HL-60/S4 treated with phorbol 12-myristate 13-acetate at 8.2 ng/mL for 4 days and 3 days (cell line): ENCODE measurements at regions not wholly inside any gene's neighbourhood (a gene's known extent, or its start where the extent isn't known, plus 50 kb on each side); places are given as distances from the start of the nearest gene placed in this dataset.
"Not testable (repeated sequence)": the region's sequence is repeated elsewhere in the genome, so short reads cannot be mapped to it uniquely, and the experiment has no call there.

Experiments used
- in situ Hi-C: fragments of 300-500 bp; cut with MboI; formaldehyde crosslinking; loops from 2 replicates; pipeline ENCODE4 v1.15.0; 2022; ENCODE audit warnings: low sequenced_read_pairs

DNA sequence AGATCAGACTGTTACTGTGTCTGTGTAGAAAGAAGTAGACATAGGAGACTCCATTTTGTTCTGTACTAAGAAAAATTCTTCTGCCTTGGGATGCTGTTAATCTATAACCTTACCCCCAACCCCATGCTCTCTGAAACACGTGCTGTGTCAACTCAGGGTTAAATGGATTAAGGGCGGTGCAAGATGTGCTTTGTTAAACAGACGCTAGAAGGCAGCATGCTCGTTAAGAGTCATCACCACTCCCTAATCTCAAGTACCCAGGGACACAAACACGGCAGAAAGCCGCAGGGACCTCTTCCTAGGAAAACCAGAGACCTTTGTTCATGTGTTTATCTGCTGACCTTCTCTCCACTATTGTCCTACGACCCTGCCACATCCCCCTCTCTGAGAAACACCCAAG is 137.0 kb upstream of the PROKR2 start:
- in situ Hi-C loops = not testable (repeated sequence)

DNA sequence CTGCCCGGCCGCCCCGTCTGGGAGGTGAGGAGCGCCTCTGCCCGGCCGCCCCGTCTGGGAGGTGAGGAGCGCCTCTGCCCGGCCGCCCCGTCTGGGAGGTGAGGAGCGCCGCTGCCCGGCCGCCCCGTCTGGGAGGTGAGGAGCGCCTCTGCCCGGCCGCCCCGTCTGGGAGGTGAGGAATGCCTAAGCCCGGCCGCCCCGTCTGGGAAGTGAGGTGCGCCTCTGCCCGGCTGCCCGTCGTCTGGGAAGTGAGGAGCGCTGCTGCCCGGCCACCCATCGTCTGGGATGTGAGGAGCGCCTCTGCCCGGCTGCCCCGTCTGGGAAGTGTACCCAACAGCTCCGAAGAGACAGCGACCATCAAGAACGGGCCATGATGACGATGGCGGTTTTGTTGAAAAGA is 136.6 kb upstream of the PROKR2 start:
- in situ Hi-C loops = not testable (repeated sequence)

DNA sequence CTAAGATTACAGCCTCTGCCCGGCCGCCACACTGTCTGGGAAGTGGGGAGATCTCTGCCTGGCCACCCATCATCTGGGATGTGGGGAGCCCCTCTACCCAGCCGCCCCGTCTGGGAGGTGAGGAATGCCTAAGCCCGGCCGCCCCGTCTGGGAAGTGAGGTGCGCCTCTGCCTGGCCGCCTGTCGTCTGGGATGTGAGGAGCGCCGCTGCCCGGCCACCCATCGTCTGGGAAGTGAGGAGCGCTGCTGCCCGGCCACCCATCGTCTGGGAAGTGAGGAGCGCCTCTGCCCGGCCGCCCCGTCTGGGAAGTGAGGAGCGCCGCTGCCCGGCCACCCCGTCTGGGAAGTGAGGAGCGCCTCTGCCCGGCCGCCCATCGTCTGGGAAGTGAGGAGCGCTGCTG is 135.9 kb upstream of the PROKR2 start:
- in situ Hi-C loops = not testable (repeated sequence)

DNA sequence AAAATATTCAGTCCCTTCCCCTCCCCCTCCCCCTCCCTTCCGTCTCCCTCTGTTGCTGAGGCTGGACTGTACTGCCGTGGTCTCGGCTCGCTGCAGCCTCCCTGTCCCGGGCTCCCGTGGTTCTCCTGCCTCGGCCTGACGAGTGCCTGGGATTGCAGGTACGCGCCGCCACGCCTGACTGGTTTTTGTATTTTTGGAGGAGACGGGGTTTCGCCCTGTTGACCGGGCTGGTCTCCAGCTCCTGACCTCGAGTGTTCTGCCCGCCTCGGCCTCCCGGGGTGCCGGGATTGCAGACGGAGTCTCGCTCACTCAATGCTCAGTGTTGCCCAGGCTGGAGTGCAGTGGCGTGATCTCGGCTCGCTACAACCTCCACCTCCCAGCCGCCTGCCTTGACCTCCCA is 135.5 kb upstream of the PROKR2 start:
- in situ Hi-C loops = not testable (repeated sequence)

DNA sequence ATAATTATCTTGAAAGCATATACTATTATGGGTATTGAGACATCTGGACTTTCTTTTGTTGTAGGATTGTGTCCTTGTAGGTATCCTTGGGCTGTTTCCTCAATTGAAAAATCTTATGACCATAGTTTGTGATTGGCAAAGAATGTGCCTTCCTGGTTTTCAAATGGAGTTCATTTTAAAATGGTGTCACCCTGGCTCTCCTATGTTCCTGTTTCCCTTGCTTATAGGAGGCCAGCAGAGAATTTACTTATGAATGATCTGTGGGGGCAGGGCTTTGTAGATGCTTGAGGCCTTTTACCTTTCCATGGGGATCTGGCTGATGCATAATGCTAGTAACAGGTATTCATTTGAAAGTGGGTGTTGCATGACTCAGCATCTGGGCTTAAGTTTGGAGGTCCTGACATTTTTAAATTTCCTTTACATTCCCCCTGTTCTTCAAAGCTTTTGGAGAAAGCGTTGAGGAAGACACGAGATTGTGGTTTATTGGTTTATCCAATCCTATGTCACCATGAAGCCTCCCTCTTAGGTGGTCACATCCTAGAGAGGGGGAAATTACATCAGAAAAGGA is 135.0 kb upstream of the PROKR2 start:
- in situ Hi-C loops = no loop called here

DNA sequence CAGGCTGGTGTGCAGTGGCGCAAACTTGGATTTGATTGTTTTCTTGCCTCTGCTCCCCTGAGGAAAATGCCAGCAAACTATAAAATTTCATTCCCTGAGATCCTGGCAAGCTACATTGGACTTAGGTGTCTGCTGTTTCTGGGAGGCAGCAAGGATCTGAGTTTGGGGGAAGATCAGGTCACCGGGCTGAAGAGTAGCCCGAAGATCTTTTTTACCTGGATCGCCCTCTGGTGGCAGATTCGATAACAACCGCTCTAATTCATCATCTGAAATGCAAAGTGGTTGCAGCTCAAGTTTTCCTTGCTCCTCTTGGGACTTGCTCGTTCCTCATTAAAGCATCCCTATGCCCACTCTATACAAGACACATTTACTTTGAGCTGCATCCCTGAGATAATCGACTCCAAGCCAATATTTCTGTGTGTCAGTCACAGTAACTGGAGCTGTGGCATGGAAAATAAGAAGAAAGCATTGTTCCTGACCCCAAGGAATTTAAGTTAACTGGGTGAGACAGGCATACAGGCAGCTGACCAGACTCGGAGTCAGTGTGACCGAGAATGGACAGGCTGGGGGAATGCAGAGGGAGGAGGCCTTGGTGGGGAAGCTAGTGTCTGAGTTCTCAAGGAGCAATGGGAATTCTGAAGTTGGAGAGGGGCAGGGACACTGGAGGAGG is 131.8 kb upstream of the PROKR2 start:
- in situ Hi-C loops = loop anchor here (10.0 kb wide), 1 partner anchor 244 kb away; no protein-coding TSS in a partner anchor

DNA sequence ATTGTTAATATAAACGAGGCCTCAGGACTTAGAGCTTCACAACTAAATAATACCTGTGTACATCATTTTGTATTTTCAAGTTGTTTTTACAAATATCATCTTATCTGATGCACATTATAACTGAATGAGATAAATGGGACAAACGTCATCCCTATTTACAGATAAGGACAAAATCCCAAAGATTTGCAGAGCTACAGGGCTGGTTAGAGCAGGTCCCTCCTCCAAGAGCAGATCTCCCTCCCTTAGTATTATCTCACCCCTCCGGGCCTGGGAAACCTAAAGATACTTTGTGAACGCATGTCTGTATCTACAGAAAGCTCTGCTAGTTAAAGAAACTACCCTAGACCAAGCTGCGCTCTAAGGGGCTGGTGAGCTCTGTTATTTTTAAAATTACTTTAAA is 130.4 kb upstream of the PROKR2 start:
- in situ Hi-C loops = loop anchor here (10.0 kb wide), 1 partner anchor 242 kb away; no protein-coding TSS in a partner anchor

DNA sequence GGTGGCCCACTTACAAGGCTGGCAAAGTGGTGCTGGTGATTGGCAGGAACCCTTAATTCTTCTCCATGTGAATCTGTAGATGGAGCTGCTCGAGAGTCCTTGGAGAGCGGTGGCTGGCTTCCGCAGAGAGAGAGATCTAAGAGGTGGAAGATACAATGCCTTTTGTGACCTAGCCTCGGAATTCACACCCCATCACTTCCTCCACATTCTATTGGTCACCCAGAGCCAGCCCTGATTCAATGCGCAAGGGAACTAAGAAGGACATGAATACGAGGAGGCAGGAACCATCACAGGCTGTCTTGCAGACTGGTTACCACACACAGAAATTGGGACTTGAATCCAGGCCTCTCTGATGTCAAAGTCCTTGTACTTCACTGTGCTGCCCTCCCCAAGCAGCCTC is 128.9 kb upstream of the PROKR2 start:
- in situ Hi-C loops = loop anchor here (10.0 kb wide), 1 partner anchor 241 kb away; no protein-coding TSS in a partner anchor

DNA sequence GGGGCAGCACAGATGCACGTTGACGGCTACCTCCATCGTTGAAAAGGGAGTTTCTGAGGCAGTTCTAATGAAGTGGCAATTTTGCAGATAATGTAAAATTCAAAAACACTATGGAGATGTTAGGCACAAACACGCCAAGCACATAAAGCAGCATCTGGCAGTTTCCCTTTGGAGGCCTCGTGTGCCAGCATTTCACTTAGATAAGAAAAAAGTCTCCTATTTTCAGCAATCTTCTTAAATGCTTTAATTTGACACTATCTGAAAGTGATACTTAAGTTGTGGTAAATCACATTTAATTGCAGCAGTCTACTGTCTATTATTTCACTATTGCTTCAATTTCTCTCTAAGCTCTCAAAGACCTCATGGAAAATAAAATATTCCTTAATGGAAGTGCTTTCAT is 125.3 kb upstream of the PROKR2 start:
- in situ Hi-C loops = loop anchor here (10.0 kb wide), 1 partner anchor 237 kb away; no protein-coding TSS in a partner anchor

DNA sequence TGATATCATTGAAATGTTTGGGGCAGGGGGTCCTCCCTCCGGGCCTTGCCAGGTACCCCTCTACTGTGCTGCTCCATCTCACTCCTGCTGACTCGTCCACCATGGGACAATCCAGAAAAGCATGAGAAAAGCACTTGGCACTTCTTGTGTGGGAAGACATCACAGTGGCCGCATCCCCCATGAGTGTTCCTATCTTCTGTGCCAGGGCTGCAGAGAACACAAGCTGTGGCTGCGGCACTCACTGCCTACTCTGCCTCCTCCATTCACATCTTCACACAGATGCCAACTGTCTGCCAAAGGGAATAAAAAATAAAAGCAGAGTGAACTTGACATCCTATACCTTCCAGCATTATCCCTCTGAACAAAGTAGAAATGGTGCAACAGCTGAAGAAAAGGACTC is 117.4 kb upstream of the PROKR2 start:
- in situ Hi-C loops = no loop called here

DNA sequence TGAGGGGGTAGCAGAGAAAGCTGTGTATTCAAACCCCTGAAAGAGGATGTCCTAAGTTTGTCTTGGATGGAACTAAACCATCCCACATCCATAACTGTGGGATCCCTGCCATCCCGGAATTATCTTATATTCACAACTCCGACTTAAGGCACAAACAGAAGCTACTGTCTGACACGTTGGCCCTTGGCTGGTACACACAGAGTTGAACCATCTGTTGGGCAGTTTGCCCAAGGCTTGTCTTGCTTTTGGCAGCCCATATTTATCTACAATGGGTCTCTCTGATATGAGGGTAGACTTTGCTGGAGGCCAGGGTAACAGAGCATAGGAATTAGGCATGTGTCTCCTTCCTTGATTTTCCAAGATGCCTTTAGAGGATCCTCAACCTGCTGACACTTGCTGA is 116.6 kb upstream of the PROKR2 start:
- in situ Hi-C loops = no loop called here

DNA sequence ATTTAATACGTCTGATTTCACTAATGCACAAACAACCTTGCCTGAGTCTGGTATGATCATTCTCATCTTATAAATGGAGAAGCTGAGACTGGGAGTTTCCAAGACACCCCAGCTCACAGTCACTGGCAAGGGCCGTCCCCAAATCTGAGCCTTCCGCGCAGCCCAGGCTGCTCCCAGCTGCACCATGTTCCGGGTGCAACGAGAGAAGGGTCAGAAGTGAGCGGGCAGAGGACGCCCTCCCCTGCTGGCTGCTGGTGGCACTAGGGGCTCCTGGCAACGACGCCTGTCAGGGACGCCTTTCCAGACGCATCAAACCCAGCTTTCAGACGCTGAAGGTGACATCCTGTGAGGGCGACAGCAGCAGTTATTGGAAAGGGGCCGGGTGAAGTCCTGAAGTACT is 115.3 kb upstream of the PROKR2 start:
- in situ Hi-C loops = no loop called here

DNA sequence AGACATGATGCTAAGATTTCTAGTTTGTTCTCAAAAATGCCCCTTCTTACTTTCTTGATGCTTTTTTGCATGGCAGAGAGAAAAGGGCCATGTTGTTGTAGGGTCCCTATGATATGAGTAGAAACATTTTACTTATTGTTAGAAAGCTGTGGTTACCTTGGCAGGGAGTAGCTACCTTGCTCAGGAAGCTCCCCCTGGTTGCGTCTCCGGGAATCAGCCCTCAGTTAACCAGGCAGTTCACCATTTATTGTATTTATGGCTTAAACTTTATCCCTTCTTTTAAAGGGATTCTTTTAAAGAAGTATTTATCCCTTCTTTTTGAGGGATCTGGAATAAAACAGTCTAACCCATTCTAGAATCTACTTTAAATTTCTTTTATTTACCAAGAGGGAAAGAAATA is 113.9 kb upstream of the PROKR2 start:
- in situ Hi-C loops = no loop called here

DNA sequence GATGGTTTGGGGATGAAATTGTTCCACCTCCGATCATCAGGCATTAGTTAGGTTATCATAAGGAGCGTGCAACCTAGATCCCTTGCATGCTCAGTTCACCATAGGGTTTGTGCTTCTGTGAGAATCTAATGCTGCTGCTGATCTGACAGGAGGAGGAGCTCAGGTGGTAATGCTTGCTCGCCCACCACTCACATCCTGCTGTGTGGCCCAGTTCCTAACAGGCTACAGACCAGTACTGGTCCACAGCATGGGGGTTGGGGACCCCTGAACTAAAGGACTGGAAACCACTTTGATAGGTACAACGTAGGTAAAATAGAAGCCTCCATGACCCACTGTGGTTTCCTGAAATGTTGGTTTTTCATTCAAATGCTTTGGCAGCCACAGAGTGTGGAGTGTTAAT is 109.3 kb upstream of the PROKR2 start:
- in situ Hi-C loops = no loop called here

DNA sequence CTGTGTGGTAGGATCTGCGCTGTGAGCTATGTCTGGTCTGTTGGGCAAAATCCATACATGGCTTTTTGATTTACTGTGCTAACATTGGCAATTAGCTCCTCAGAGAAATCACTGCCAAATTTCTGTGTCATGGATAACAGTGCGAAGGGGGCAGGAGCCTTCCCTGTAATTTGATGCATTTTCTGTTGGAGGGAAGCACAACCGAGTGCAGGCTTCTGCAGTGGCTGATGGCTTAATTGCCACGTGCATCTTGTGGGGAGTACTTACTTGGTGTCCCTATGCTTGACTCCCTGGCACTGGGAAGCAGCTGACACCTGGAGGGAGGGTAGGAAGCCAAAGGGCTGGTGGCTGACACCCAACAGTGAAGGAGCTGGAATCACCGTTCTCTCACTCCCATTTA is 99.3 kb upstream of the PROKR2 start:
- in situ Hi-C loops = no loop called here

DNA sequence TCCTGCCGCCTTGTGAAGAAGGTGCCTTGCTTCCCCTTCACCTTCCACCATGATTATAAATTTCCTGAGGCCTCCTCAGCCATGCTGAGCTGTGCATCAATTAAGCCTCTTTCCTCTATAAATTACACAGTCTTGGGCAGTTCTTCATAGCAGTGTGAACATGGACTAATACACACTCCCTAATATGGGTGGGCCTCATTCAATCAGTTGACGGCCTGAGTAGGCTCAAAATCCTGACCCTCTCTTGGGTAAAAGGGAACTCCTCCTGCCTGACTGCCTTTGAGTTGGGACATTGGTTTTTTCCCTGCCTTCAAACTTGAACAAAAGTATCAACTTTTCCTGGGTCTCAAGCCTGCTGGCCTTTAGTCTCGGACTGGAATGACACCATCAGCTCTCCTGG is 96.6 kb upstream of the PROKR2 start:
- in situ Hi-C loops = no loop called here

DNA sequence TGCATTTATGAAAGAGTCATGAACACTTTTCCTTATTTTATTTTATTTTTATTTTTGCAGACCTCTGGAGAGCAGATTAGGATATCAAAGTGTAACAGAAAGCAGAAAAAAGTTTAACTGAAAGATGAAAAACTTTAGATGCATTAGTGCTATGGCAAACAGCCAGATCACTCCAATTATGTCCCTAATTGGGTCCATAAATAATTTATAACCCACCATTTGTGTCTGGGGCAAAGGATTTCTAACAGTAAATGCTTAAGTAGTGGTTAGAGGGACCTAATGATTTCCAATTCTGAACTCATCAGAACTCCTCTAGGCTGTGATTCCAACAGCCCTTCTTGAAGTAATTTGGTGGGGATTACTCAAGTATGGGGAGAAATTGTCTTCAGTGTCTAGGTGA is 93.7 kb upstream of the PROKR2 start:
- in situ Hi-C loops = no loop called here

DNA sequence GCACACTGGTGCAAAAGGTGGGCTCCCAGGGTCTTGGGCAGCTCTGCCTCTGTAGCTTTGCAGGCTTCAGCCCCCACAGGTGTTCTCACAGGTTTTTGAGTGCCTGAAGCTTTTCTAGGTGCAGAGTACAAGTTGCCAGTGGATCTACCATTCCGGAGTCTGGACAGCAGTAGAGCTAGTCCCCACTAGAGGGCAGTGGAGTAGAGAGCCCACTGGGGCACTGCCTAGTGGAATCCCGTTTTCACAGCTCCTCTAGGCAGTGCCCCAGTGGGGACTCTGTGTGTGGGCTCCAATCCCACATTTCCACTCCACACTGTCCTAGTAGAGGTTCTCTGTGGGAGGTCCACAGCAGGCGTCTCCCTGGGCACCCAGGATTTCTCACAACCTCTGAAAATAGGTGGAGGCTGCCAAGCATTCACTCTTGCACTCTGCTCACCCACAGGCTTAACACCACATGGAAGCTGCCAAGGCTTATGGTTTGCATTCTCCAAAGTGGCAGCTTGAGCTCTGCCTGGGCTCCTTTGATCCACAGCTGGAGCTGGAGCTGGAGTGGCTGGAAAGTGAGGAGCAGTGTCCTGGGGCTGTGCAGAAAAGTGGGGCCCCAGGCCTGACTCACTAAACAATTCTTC is 86.3 kb upstream of the PROKR2 start:
- in situ Hi-C loops = no loop called here

DNA sequence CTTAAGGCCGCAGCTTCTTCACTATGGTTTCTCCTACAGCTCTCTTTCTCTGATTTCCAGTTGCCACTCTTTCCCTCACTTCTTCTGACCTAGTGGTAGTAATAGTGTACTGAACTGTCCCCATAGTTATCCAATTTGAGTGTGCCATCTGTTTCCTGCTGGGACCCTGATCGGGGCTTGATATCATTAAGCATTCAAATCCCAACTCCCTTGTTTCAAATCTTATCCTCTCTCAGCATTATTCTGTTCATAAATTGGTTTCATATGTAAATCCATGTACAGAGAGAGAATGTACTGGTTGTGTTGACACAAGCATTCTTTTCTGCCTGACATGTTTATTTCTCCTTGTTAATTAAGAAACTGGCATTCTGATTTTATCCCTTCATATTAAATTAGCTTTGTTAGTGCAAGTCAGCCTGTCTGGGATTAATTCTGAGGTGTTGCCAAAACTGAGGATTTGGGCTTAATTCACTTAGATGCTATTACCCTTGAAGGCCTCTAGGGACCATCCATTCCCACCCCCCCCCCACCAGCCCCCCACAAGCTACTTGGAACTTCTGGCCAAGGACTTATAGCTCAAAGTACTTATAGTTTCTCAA is 84.6 kb upstream of the PROKR2 start:
- in situ Hi-C loops = no loop called here

DNA sequence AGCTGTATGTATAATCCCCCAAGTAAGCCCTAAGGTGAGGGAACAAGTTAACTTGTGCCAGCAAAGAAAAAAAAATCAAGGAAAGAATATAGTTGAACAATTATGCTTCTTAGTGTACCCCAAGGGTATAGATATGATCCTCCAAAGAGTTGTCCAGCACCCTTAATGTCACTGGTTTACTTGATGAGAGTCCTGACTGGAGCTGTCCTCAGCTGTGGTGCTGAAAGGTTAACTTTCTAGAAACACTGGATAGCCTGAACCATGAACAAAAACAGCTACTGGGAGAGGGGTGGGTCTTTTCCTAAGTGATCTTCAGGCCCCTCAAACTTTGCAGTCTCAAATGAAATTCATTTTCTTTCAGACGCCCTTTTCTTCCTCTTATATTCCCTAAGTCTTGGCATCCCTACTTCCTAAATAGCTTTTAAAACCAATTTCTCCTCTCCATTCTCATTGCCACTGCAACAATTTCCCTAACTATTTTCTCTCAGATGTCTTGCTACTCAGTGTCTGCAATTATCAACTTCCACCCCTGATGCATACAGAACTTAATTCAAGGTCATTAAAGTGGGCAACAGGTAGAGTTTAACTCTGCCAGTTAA is 83.5 kb upstream of the PROKR2 start:
- in situ Hi-C loops = no loop called here

DNA sequence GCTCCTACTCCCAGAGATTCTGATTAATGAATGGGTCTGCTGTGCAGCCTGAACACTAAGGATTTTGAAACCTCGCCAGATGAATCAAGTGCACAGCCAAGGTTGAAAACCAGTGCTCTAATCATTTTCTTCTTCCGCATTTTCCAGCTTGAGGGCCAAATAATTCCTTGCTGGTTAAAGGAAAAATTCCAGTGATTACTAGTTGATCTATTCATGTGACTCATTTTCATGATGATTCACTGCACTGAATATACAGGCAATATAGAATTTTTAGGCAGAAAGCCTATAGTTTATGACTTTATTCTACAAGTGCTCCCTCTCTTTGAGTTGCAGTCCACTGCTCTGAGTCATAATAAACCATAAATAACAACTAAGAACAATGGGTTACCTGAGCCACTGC is 80.6 kb upstream of the PROKR2 start:
- in situ Hi-C loops = no loop called here
